Fibroblast of pulmonary artery (primary cell): ENCODE measurements at regions not wholly inside any gene's neighbourhood (a gene's known extent, or its start where the extent isn't known, plus 50 kb on each side); places are given as distances from the start of the nearest gene placed in this dataset.

Experiments
- DNase-seq: peaks from one replicate; pipeline ENCODE4 v3.0.0-alpha.2; 2010; ENCODE audit warnings: low read depth
- H3K4me3 ChIP-seq: replicated peaks from 2 replicates; pipeline ENCODE4 v1.5.1; 2011; ENCODE audit warnings: low read depth, mild to moderate bottlenecking, control low read depth, low read length, moderate library complexity
- TF ChIP-seq, protein P1 (sequence below): IDR thresholded peaks from 2 replicates; pipeline ENCODE4 v1.5.1; 2011; ENCODE audit warnings: mild to moderate bottlenecking, control low read depth, low read length, inconsistent platforms; ENCODE audit errors: missing control alignments

DNA sequence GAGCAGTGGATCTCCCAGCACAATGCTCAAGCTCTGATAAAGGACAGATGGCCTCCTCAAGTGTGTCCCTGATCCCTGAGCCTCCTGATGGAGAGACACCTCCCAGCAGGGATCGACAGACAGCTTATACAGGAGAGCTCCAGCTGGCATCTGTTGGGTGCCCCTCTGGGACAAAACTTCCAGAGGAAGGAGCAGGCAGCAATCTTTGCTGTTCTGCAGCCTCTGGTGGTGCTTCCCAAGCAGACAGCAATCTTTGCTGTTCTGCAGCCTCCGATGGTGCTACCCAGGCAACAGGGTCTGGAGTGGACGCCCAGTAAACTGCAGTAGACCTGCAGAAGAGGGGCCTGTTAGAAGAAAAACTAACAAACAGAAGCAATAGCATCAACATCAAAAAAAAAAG lies 349.3 kb upstream of the SPRY2 start:
- no peak overlapping the region for H3K4me3 ChIP-seq
- TF ChIP-seq, protein P1, sequence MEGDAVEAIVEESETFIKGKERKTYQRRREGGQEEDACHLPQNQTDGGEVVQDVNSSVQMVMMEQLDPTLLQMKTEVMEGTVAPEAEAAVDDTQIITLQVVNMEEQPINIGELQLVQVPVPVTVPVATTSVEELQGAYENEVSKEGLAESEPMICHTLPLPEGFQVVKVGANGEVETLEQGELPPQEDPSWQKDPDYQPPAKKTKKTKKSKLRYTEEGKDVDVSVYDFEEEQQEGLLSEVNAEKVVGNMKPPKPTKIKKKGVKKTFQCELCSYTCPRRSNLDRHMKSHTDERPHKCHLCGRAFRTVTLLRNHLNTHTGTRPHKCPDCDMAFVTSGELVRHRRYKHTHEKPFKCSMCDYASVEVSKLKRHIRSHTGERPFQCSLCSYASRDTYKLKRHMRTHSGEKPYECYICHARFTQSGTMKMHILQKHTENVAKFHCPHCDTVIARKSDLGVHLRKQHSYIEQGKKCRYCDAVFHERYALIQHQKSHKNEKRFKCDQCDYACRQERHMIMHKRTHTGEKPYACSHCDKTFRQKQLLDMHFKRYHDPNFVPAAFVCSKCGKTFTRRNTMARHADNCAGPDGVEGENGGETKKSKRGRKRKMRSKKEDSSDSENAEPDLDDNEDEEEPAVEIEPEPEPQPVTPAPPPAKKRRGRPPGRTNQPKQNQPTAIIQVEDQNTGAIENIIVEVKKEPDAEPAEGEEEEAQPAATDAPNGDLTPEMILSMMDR, result no peak
- no peak for DNase-seq

DNA sequence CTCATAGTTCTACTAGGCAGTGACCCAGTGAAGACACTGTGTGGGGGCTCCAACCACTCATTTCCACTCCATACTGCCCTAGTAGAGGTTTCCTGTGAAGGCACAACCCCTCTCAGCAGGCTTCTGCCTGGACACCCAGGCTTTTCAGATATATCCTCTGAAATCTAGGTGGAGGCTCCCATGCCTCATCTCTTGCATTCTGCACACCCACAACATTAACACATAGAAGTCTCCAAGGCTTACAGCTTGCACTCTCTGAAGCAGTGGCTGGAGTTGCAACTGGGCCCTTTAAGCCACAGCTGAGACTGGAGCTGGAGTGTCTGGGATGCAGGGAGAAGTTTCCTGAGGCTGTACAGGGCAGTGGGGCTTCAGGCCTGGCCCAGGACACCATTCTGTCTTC lies 347.7 kb upstream of the SPRY2 start:
- no peak for DNase-seq
- TF ChIP-seq, protein P1, result no peak

DNA sequence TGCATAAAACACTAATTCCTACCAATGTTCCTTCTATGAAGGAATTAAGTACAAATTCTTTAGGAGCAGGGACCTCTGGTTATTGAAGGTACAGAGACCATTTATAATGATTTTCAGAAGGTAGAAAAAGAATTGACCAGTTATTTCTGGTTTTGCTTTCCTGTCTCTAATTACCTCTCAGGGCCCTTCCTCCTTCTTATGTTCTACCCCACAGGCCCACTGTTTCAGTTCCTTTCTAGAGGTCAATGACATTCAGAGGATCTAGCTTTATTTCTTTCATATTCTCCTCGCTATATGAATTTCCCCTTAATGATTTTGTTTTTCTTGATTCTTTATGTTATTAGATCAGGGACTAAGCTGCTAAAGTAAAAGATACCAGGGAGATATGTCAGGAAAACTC lies 345.0 kb upstream of the SPRY2 start:
- TF ChIP-seq, protein P1, result no peak

More for the DNA sequence above, 347.7 kb upstream of the SPRY2 start:
- H3K4me3 ChIP-seq, result no peak overlapping the region

DNA sequence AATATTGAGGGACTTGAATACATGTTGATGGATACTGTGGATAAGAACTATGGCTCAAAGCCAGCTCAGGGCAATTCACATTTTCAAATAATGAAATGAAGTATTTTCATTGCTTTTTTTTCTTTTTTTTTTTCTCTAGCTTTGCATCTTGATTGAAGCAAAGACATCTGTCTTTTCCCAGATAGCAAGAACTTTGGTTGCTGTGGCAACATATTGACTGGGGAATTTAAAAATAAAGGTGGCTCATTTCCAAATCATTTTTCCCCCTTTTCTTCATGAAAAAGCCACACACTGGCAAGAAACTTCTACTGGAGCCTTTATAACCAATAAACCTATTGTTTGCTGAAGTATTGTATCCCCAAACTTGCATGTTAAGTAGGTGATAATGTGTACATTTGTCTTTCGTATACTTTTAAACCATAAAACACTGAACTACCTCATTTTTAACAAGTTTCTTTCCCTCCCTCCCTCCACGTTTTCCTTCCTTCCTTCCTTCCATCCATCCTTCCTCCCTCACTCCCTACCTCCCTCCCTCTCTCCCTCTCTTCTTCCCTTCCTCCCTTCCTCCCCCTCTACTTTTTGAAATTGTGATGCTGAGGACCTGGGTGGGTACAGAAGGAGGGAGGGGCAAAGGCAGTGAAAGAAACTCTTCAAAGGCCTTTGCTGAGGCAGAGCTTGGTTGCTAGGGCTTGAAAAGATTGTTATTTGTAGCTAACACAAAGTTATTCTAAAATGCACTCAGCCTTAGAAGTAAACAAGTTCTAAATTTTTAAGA lies 343.5 kb upstream of the SPRY2 start:
- no peak overlapping the region for H3K4me3 ChIP-seq
- TF ChIP-seq, protein P1, result no peak
- no peak for DNase-seq

More for the DNA sequence above, 345.0 kb upstream of the SPRY2 start:
- DNase-seq, result no peak
- no peak overlapping the region for H3K4me3 ChIP-seq

DNA sequence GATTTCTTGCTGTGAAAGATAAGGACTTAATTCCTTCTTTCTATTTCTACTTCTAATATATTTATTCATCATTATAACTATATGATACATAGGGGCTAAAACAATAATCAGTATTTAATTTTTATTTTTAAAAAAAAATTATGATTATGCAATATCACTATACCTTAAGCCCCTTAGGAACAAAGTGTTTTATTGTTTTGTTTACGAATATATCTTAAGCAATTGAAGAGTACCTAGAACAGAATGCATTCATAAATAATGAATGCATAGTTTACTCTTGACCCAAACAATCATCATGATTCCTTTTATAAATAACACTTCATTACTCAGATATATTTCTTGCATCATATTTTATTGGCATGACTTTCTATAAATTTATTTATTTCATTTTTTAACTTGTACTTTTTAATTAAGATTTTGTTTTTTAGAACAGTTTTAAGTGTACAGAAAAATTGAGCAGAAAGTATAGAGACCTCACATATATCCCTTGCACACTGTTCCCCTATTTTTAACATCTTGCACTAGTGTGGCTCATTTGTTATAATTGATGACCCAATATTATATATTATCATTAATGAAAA lies 339.9 kb upstream of the SPRY2 start:
- DNase-seq, result no peak
- TF ChIP-seq, protein P1, result no peak
- no peak overlapping the region for H3K4me3 ChIP-seq

DNA sequence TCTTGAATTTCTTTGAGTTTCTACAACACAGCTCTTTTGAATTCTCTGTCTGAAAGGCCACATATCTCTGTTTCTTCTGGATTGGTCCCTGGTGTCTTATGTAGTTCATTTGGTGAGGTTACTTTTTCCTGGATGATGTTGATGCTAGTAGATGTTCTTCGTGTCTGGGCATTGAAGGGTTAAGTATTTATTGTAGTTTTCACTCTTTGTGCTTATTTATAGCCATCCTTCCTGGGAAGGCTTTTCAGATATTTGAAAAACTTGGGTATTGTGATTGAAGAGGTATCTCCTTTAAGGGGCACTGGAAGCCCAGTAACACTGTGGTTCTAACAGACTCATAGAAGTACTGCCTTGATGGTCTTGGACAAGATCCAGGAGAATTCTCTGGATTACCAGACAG lies 338.5 kb upstream of the SPRY2 start:
- no peak for DNase-seq
- TF ChIP-seq, protein P1, result no peak
- no peak overlapping the region for H3K4me3 ChIP-seq
